ENCODE measurements at regions not wholly inside any gene's neighbourhood (a gene's known extent, or its start where the extent isn't known, plus 50 kb on each side); places are given as distances from the start of the nearest gene placed in this dataset.

- Histone ChIP-seq H2AFZ (ENCODE audit: control insufficient read depth, low read length) (no peak overlapping the region), H3K4me2 (ENCODE audit: control insufficient read depth, extremely low read depth, insufficient read depth, low read depth, low read length) (no peak overlapping the region), H3K79me2 (ENCODE audit: control insufficient read depth, insufficient read depth, low read length) (no peaks in the 10 kb centered on the region), H3K9me3 (ENCODE audit: control insufficient read depth, low read depth, low read length) (no peaks in the 10 kb centered on the region), H4K20me1 (ENCODE audit: control insufficient read depth, extremely low read depth, insufficient read depth, low read length) (no peaks in the 10 kb centered on the region), H3K4me3 (ENCODE audit: control insufficient read depth in 2 of 3, extremely low read depth in 1 of 3, insufficient read depth in 2 of 3, low read depth in 1 of 3, low read length in 3 of 3) (no peak overlapping the region), H3K27me3 (ENCODE audit: control insufficient read depth, extremely low read depth, insufficient read depth, low read length) (no peaks in the 10 kb centered on the region), H3K36me3 (ENCODE audit: control insufficient read depth in 2 of 2, extremely low read depth in 1 of 2, insufficient read depth in 2 of 2, low read length in 2 of 2) (no peaks in the 10 kb centered on the region), H3K27ac (ENCODE audit: control insufficient read depth, insufficient read depth, low read length) (no peak overlapping the region), H3K4me1 (ENCODE audit: control insufficient read depth, extremely low read depth, insufficient read depth, low read length) (no peaks in the 10 kb centered on the region), H3K9ac (ENCODE audit: control insufficient read depth, extremely low read depth, insufficient read depth, low read length) (no peak overlapping the region), H3K9me1 (ENCODE audit: control insufficient read depth, extremely low read depth, insufficient read depth, low read length) (no peaks in the 10 kb centered on the region)
- TF ChIP-seq EZH2 (IDR thresholded peaks at IDR 0.05; ENCODE audit: low read length) (no peak), CTCF (optimal IDR thresholded peaks at IDR 0.05 in 1 of 3, IDR thresholded peaks at IDR 0.05 in 1 of 3, conservative IDR thresholded peaks at IDR 0.05 in 1 of 3; ENCODE audit: extremely low read depth in 1 of 3, insufficient read depth in 2 of 3, low read length in 3 of 3) (no peak)
- no peak for DNase-seq (ENCODE audit: low read depth, low spot score)
- dilution Hi-C loops (cut with MboI; ENCODE audit: extremely low pct_ligation_motif_present, low sequenced_read_pairs) = no loop called here
- FAIRE-seq = no peak
Measured at GRCh38 chr7:118369987-118370386, 145.5 kb downstream of the ANKRD7 start.

- FAIRE-seq (no peak), DNase-seq (ENCODE audit: low read depth, low spot score) (no peak)
- no peak overlapping the region for H3K27ac ChIP-seq (ENCODE audit: control insufficient read depth, insufficient read depth, low read length)
- no peak overlapping the region for H3K4me3 ChIP-seq (ENCODE audit: control insufficient read depth in 2 of 3, extremely low read depth in 1 of 3, insufficient read depth in 2 of 3, low read depth in 1 of 3, low read length in 3 of 3)
- H3K36me3 ChIP-seq (ENCODE audit: control insufficient read depth in 2 of 2, extremely low read depth in 1 of 2, insufficient read depth in 2 of 2, low read length in 2 of 2) = no peaks in the 10 kb centered on the region
- no peak overlapping the region for H3K4me2 ChIP-seq (ENCODE audit: control insufficient read depth, extremely low read depth, insufficient read depth, low read depth, low read length)
- H3K4me1 ChIP-seq (ENCODE audit: control insufficient read depth, extremely low read depth, insufficient read depth, low read length) = no peaks in the 10 kb centered on the region
- H3K9me3 ChIP-seq (ENCODE audit: control insufficient read depth, low read depth, low read length) = no peaks in the 10 kb centered on the region
- no peaks in the 10 kb centered on the region for H3K27me3 ChIP-seq (ENCODE audit: control insufficient read depth, extremely low read depth, insufficient read depth, low read length)
- dilution Hi-C loops (cut with MboI; ENCODE audit: extremely low pct_ligation_motif_present, low sequenced_read_pairs) = no loop called here
- no peak overlapping the region for H2AFZ ChIP-seq (ENCODE audit: control insufficient read depth, low read length)
- TF ChIP-seq EZH2 (IDR thresholded peaks at IDR 0.05; ENCODE audit: low read length) (no peak), CTCF (optimal IDR thresholded peaks at IDR 0.05 in 1 of 3, IDR thresholded peaks at IDR 0.05 in 1 of 3, conservative IDR thresholded peaks at IDR 0.05 in 1 of 3; ENCODE audit: extremely low read depth in 1 of 3, insufficient read depth in 2 of 3, low read length in 3 of 3) (no peak)
- H4K20me1 ChIP-seq (ENCODE audit: control insufficient read depth, extremely low read depth, insufficient read depth, low read length) = no peaks in the 10 kb centered on the region
- H3K9ac ChIP-seq (ENCODE audit: control insufficient read depth, extremely low read depth, insufficient read depth, low read length) = no peak overlapping the region
- no peaks in the 10 kb centered on the region for H3K9me1 ChIP-seq (ENCODE audit: control insufficient read depth, extremely low read depth, insufficient read depth, low read length)
- no peaks in the 10 kb centered on the region for H3K79me2 ChIP-seq (ENCODE audit: control insufficient read depth, insufficient read depth, low read length)
Measured at GRCh38 chr7:118372530-118372929, 148.0 kb downstream of the ANKRD7 start.

Data from keratinocyte (primary cell).